LNCAP (cell line): ENCODE measurements at regions not wholly inside any gene's neighbourhood (a gene's known extent, or its start where the extent isn't known, plus 50 kb on each side); places are given as distances from the start of the nearest gene placed in this dataset.
A peak's percentile ranks its signal among the peaks of the same experiment; 100 is the strongest.

Experiments used
- TF ChIP-seq, protein P1 (sequence below): fragments of 450-650 bp; IDR thresholded peaks from 2 replicates; pipeline ENCODE4 v1.5.1; 2017; ENCODE audit warnings: mild to moderate bottlenecking

- TF ChIP-seq, protein P1, sequence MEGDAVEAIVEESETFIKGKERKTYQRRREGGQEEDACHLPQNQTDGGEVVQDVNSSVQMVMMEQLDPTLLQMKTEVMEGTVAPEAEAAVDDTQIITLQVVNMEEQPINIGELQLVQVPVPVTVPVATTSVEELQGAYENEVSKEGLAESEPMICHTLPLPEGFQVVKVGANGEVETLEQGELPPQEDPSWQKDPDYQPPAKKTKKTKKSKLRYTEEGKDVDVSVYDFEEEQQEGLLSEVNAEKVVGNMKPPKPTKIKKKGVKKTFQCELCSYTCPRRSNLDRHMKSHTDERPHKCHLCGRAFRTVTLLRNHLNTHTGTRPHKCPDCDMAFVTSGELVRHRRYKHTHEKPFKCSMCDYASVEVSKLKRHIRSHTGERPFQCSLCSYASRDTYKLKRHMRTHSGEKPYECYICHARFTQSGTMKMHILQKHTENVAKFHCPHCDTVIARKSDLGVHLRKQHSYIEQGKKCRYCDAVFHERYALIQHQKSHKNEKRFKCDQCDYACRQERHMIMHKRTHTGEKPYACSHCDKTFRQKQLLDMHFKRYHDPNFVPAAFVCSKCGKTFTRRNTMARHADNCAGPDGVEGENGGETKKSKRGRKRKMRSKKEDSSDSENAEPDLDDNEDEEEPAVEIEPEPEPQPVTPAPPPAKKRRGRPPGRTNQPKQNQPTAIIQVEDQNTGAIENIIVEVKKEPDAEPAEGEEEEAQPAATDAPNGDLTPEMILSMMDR = peak; percentile 42; the same call in 1 of the 2 replicates
These were observed 52.4 kb upstream of the GOLGA8J start for GRCh38 chr15:30030345-30030744.

GRCh38 chr15:30023798-30024295 lies 58.9 kb upstream of the GOLGA8J start:
- TF ChIP-seq, protein P1 = no peak

DNA sequence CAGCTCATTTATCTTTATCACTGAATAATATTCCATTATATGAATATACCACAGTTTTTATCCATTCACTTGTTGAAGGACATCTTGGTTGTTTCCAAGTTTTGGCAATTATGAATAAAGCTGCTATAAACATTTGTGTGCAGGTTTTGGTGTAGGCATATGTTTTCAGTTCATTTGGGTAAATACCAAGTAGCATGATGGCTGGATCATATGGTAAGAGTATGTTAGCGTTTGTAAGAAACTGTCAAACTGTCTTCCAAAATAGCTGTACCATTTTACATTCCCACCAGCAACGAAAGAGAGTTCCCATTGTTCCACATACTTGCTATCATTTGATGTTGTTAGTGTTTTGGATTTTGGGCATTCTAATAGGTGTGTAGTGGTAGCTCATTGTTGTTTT lies 72.0 kb upstream of the GOLGA8J start:
- TF ChIP-seq, protein P1 = no peak

GRCh38 chr15:30008156-30008555 lies 74.6 kb upstream of the GOLGA8J start:
- TF ChIP-seq, protein P1 = no peak

GRCh38 chr15:30001602-30002001 lies 81.2 kb upstream of the GOLGA8J start:
- TF ChIP-seq, protein P1 = no peak

DNA sequence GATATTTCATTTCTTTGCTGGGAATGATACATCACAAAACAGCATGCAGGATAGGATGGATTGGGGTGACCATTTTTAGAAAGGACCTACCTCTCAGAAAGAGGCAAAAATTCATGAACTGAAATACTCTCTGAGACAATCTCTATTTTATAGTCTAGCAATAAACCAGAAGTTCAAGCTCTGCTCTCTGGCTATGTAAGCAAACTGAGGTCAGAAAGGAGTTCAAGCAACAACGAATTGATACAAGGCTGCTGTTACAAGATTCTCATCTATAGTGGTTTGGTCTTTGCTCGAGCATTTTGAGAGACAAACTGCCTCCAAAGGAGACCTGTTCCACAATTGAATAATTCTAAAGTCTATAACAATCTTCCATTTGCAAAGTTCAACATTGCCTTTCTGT lies 84.7 kb upstream of the GOLGA8J start:
- TF ChIP-seq, protein P1 = no peak

GRCh38 chr15:29997499-29997898 lies 85.3 kb upstream of the GOLGA8J start:
- TF ChIP-seq, protein P1 = no peak

GRCh38 chr15:29994284-29994683 lies 88.5 kb upstream of the GOLGA8J start:
- TF ChIP-seq, protein P1 = no peak
